Astrocyte of the spinal cord (primary cell): ENCODE measurements at regions not wholly inside any gene's neighbourhood (a gene's known extent, or its start where the extent isn't known, plus 50 kb on each side); places are given as distances from the start of the nearest gene placed in this dataset.
A peak's percentile ranks its signal among the peaks of the same experiment; 100 is the strongest.

Experiments used
- DNase-seq: peaks from one replicate; pipeline ENCODE4 v3.0.0; 2011; ENCODE audit warnings: low read depth, low spot score
- H3K4me3 ChIP-seq: 2 replicates; pipeline ENCODE4 v1.5.1; 2011; ENCODE audit warnings: low read depth, mild to moderate bottlenecking, low read length, moderate library complexity
- in situ Hi-C: cut with HindIII; loops from 2 replicates; pipeline ENCODE4 v1.10.0; 2017; ENCODE audit warnings: low sequenced_read_pairs
- TF ChIP-seq, protein P1 (sequence below): IDR thresholded peaks from 2 replicates; pipeline ENCODE4 v1.5.1; 2012; ENCODE audit warnings: low read depth, mild to moderate bottlenecking, low read length, inconsistent platforms

GRCh38 chr17:77304746-77305473 lies 164.1 kb downstream of the SEC14L1 start:
- in situ Hi-C loops: no loop called here
- no peak for DNase-seq
- TF ChIP-seq, protein P1, sequence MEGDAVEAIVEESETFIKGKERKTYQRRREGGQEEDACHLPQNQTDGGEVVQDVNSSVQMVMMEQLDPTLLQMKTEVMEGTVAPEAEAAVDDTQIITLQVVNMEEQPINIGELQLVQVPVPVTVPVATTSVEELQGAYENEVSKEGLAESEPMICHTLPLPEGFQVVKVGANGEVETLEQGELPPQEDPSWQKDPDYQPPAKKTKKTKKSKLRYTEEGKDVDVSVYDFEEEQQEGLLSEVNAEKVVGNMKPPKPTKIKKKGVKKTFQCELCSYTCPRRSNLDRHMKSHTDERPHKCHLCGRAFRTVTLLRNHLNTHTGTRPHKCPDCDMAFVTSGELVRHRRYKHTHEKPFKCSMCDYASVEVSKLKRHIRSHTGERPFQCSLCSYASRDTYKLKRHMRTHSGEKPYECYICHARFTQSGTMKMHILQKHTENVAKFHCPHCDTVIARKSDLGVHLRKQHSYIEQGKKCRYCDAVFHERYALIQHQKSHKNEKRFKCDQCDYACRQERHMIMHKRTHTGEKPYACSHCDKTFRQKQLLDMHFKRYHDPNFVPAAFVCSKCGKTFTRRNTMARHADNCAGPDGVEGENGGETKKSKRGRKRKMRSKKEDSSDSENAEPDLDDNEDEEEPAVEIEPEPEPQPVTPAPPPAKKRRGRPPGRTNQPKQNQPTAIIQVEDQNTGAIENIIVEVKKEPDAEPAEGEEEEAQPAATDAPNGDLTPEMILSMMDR: no peak
- no peak overlapping the region for H3K4me3 ChIP-seq

- in situ Hi-C loops: no loop called here
- no peak overlapping the region for H3K4me3 ChIP-seq
- no peak for DNase-seq
- TF ChIP-seq, protein P1: no peak
These were observed 165.4 kb downstream of the SEC14L1 start for GRCh38 chr17:77306048-77306789.

DNA sequence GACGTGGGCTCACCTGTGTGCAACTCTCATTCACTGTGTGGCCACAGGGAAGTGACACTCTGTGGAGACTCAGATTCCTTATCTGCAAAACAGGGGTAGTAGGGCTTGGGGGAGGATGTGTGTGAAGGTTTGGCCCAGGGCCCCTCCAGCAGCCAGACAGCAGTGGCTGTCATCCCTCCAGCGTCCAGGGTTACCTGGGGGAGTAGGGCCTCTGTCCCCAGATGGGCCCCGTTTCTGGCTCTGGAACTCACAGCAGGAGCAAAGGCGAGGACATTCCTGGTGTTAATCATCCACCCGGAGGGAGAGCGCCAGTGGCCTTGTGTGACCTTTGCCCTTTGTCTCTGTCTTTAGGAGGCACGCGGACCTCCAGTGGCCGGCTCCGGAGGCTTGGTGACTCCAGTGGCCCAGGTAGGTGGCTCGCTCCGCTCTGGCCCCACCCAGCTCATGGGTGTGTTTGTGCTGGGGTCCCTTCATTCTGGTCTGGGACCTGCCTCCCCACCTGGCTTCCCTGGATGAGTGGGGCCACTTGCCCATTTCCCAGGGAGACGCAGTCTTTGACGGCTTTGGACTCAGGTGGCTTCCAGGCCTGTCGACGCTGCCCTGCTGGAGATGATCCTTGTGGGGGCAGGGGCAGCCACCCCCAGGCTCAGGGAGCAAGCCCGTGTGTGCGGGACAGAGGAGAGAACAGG lies 166.2 kb downstream of the SEC14L1 start:
- no peak overlapping the region for H3K4me3 ChIP-seq
- no peak for DNase-seq
- TF ChIP-seq, protein P1: no peak
- in situ Hi-C loops: no loop called here

DNA sequence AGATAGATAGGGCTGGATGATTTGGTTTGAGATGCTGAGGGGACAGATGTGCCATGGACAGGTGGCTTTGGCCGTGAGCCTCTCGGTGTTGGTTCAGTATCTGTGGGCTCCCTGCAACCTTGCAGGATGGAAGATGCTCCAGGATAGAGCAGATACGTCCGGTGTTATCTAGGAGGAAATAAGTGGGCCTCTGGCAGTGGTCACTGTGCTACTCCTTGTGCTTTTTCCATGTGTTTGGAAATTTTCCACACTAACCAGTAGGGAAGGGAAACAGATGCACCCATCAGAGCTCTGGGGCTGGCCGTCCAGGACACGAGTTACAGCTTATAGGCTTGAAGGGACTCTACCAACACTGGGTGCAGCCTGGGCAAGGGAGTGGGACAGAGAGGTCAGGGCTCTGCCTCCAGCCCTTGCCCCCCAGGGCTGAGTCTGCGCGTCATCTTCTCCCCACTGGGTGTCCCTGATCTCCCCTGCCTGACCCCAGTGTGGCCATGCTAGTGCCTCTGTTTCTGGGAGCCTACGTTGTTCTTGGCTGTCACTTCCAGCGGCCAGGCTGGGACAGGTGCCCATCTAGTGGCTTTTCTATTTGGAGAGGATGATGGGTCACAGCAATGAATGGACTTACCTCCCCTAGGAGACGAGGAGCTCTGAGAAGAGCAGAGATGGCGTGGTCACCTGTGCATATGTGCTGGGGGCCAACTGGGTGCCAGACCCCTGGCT lies 166.9 kb downstream of the SEC14L1 start:
- H3K4me3 ChIP-seq: no peak overlapping the region
- TF ChIP-seq, protein P1: no peak
- no peak for DNase-seq
- in situ Hi-C loops: no loop called here

DNA sequence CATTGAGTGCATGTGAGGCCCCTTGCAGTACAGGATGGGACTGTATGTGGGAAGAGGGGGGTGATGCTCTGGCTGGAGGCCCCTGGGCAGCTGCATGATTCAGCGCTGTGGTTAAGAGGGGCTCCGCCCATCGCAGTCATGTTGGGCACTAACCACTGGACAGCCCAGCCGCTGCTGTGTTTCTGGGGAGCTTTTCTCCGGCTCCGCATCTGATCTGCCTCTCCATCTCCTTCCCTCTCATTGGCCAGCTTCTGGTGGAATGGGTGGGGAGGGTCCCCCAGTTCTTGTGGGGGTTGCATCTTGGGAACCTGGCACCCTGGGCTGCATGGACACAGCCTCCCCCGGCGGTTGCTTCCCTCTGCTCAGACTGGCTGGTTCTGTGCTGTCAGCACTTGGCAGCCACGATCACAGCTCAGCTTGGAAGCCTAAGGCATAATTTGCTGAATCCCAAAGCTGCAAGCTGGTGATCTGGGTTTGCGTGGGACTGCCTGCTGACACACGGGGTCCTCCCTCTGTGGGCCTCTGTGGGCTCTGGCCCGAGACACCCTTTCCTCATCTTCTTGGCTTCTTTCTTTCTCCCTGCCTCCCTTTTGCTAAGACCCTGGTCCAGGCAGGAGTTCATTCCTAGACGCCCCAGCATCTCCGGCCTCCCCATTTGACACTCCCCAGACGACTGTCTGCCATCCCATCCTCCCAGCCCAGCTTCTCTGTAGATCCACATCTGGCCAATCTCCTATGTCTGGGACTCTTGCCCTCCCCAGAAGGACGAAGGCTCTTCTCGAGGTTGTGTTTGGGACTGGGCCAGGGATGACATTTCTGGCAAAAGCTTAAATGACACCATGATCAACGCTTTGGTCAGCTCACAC lies 168.3 kb downstream of the SEC14L1 start:
- TF ChIP-seq, protein P1: no peak
- in situ Hi-C loops: no loop called here
- peak; percentile 79 for DNase-seq
- H3K4me3 ChIP-seq: no peak overlapping the region
